Activated CD4-positive, alpha-beta memory T cell treated with anti-CD3 and anti-CD28 coated beads for 36 hours (primary cell): ENCODE measurements at regions not wholly inside any gene's neighbourhood (a gene's known extent, or its start where the extent isn't known, plus 50 kb on each side); places are given as distances from the start of the nearest gene placed in this dataset.
"Not testable (repeated sequence)": the region's sequence is repeated elsewhere in the genome, so short reads cannot be mapped to it uniquely, and the experiment has no call there.

Experiments used
- CTCF ChIA-PET: fragments of 350-600 bp; sonication (Branson Sonifier 250); formaldehyde crosslinking; loops from one replicate; lab custom pipeline; 2021; ENCODE audit warnings: antibody characterized with exemption, inconsistent platforms; lab: Charles Lee
- POLR2A ChIA-PET: fragments of 350-600 bp; sonication (Branson Sonifier 250); formaldehyde crosslinking; loops from one replicate; lab custom pipeline; 2021; ENCODE audit warnings: antibody characterized with exemption; lab: Charles Lee
- DNase-seq: peaks from one replicate; pipeline ENCODE4 v3.0.0-alpha.2; 2020
- H3K27ac Mint-ChIP-seq: one replicate; pipeline ENCODE4 v1.8.0; 2021; ENCODE audit warnings: mixed read lengths
- H3K27me3 Mint-ChIP-seq: one replicate; pipeline ENCODE4 v1.8.0; 2021; ENCODE audit warnings: mixed read lengths
- H3K36me3 Mint-ChIP-seq: one replicate; pipeline ENCODE4 v1.8.0; 2021; ENCODE audit warnings: mixed read lengths
- H3K4me1 Mint-ChIP-seq: one replicate; pipeline ENCODE4 v1.8.0; 2021; ENCODE audit warnings: low read depth, mixed read lengths
- H3K4me3 Mint-ChIP-seq: one replicate; pipeline ENCODE4 v1.8.0; 2021; ENCODE audit warnings: mild to moderate bottlenecking, mixed read lengths
- H3K9me3 Mint-ChIP-seq: one replicate; pipeline ENCODE4 v1.8.0; 2021; ENCODE audit warnings: mixed read lengths
- intact Hi-C: fragments of 100-400 bp; cut with micrococcal nuclease; formaldehyde crosslinking; loops from one replicate; pipeline ENCODE4 v1.15.1; 2023

DNA sequence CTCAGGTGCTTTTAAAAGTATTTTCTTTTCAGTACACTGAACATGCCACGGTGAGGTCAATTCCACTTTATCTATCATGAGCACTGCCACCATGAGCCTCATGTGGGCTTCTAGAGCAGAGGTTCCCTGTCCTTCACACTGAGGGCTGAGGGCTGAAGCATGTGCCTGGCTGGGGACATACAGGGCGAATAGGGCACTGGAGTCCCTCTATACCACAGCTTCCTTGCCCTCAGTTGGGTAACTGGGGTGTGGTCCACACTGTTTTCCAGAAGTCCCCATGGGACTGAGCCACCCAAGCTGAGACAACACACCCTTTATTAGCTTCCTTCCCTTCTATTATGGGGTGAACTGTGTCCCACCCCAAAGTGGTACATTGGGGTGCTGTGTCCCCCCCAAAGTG, 172.2 kb upstream of the ID2 start:
- POLR2A ChIA-PET = no interaction called here
- H3K27ac Mint-ChIP-seq = no peak overlapping the region
- CTCF ChIA-PET = no interaction called here

DNA sequence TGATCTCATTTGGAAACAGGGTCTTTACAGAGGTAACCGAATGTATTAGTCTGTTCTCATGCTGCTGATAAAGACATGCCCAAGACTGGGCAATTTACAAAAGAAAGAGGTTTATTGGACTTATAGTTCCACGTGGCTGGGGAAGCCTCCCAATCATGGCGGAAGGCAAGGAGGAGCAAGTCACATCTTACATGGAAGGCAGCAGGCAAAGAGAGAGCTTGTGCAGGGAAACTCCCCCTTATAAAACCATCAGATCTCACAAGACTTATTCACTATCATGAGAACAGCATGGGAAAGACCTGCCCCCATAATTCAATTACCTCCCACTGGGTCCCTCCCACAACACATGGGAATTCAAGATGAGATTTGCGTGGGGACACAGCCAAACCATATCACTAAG, 171.8 kb upstream of the ID2 start:
- Mint-ChIP-seq H3K36me3 (peaks cover 17% of the 10 kb centered on the region), H3K4me1 (peaks cover 36% of the 10 kb centered on the region), H3K9me3 (peaks cover 24% of the 10 kb centered on the region)
- CTCF ChIA-PET, H3K27ac Mint-ChIP-seq, DNase-seq, H3K27me3 Mint-ChIP-seq, H3K4me3 Mint-ChIP-seq: not testable (repeated sequence)
- intact Hi-C loops = loop anchor here (10.0 kb wide), 1 partner anchor 1595 kb away; the partner anchor contains the start of gene RNF144A
- POLR2A ChIA-PET = interaction anchor here (1.4 kb wide), 1 partner anchor 34 kb away, joined by 6 read pairs; no protein-coding TSS in a partner anchor

More for the DNA sequence above, 172.2 kb upstream of the ID2 start:
- no peak overlapping the region for H3K4me3 Mint-ChIP-seq
- no peak for DNase-seq
- peaks cover 31% of the 10 kb centered on the region for H3K4me1 Mint-ChIP-seq
- intact Hi-C loops = loop anchor here (10.0 kb wide), 1 partner anchor 1595 kb away; the partner anchor contains the start of gene RNF144A
- H3K27me3 Mint-ChIP-seq = no peaks in the 10 kb centered on the region
- peaks cover 17% of the 10 kb centered on the region for H3K36me3 Mint-ChIP-seq
- H3K9me3 Mint-ChIP-seq = peaks cover 24% of the 10 kb centered on the region

DNA sequence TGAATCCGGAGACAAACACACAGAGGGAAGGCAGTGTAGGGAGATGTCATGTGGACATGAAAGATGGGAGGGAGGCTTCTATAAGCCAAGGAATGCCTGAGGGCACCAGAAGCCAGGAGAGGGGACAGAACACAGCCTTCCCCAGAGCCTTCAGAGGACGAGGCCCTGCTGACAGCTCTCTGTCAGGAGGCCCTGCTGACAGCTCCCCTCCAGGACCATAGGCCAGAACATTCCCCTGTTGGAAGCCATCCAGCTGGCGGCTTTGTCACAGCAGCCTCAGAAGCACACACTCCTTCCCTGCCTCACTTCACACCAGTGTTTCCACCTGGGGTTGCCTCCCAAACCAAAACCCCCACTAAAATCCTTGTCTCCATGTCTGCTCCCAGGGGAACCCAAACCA, 171.3 kb upstream of the ID2 start:
- intact Hi-C loops = loop anchor here (10.0 kb wide), 1 partner anchor 1596 kb away; the partner anchor contains the start of gene RNF144A
- H3K27me3 Mint-ChIP-seq = no peaks in the 10 kb centered on the region
- CTCF ChIA-PET = interaction anchor here (1.4 to 1.9 kb wide), 2 partner anchors 21 to 33 kb away, joined by 5 to 6 read pairs; no protein-coding TSS in a partner anchor
- H3K4me1 Mint-ChIP-seq = peaks cover 38% of the 10 kb centered on the region
- DNase-seq = no peak
- no peak overlapping the region for H3K27ac Mint-ChIP-seq
- H3K36me3 Mint-ChIP-seq = peaks cover 17% of the 10 kb centered on the region
- peaks cover 24% of the 10 kb centered on the region for H3K9me3 Mint-ChIP-seq
- H3K4me3 Mint-ChIP-seq = no peak overlapping the region
- POLR2A ChIA-PET = interaction anchor here (1.4 kb wide), 1 partner anchor 33 kb away, joined by 6 read pairs; no protein-coding TSS in a partner anchor

DNA sequence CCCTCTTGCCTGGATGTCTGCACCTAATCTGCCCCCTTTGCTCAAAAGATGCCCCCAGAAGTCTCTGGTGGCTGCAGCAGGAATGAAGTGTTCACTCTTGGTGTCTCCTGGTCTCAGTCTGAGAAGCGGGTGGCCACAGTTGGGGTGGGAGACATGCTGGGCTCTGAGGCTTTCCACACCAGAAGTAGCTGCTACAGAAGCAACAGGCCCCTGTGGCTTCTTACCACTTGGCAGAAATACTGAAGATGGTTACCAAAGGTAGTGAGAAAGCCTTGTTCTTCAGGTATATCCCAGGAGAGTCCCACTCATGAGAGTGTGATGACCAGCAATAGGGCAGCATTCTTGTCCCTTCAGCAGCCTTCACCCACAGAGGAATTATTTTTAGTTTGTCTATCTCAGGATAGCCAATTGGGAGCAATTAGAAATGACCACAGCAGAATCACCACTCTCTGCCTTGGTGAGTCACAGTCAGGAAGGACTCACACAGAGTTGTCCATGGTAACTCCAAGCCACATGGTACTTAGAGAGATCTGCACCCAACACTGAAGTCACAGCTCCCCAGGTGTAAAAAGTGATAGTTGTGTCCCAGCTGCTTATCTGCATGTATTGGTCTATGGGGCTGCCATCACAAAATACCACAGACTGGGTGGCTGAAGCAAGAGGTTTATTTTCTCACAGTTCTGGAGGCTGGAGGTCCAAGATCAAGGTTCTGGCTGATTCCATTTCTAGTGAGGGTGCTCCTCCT, 169.8 kb upstream of the ID2 start:
- POLR2A ChIA-PET = interaction anchor here (5.8 kb wide), 1 partner anchor 31 kb away, joined by 105 read pairs; no protein-coding TSS in a partner anchor
- Mint-ChIP-seq H3K36me3 (peaks cover 17% of the 10 kb centered on the region), H3K27ac (no peak overlapping the region), H3K4me3 (no peak overlapping the region), H3K9me3 (peaks cover 24% of the 10 kb centered on the region), H3K27me3 (no peaks in the 10 kb centered on the region), H3K4me1 (peaks cover 48% of the 10 kb centered on the region)
- CTCF ChIA-PET = interaction anchor here (1.2 to 1.9 kb wide), 3 partner anchors 23 to 32 kb away, joined by 3 to 6 read pairs (median 5); no protein-coding TSS in a partner anchor
- DNase-seq = no peak
- intact Hi-C loops = loop anchor here (10.0 kb wide), 1 partner anchor 1597 kb away; the partner anchor contains the start of gene RNF144A

DNA sequence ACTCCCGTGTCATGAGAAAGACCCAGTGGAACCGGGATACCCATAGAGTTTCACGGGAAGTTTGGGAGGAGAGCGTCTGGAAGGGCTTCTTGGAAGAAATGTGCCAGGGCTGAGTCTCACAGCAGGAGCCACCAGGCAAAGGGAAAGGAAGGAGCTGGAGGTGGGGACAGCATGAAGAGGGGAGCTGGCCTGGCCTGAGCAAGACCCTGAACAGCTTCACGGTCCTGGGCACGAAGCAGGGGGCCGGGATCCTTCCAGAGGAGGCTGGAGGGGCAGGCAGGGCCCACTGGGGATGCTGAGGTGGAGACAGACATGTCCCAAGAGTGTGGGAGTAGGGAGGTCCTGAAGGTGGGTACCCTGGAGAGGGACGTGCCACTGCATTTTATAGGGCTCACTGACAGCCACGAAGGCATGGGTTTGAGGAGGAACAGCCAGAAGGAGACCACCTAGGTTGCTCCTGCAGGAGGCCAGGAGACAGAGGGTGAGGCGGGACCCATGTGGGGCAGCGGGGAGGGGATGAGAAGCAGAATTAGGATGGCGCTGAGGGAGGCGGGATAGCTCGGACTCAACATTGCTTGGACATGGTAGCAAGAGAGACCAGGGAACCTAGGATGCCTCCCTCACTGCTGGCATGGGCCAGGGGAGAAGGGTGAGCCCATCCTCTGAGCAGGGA, 168.1 kb upstream of the ID2 start:
- peak overlapping the region; percentile 98 for H3K27ac Mint-ChIP-seq
- CTCF ChIA-PET = interaction anchor here (3.9 kb wide), 1 partner anchor 30 kb away, joined by 27 read pairs; no protein-coding TSS in a partner anchor
- POLR2A ChIA-PET = interaction anchor here (1.0 to 7.1 kb wide), 7 partner anchors 24 to 167 kb away, joined by 4 to 105 read pairs (median 55); partner anchors contain the start of gene ID2
- H3K9me3 Mint-ChIP-seq = peaks cover 24% of the 10 kb centered on the region
- peaks cover 17% of the 10 kb centered on the region for H3K36me3 Mint-ChIP-seq
- peaks cover 53% of the 10 kb centered on the region for H3K4me1 Mint-ChIP-seq
- DNase-seq = no peak
- peak overlapping the region; percentile 52 for H3K4me3 Mint-ChIP-seq
- no peaks in the 10 kb centered on the region for H3K27me3 Mint-ChIP-seq
- intact Hi-C loops = loop anchor here (2.0 to 10.0 kb wide), 2 partner anchors 57 to 1599 kb away; partner anchors contain the start of gene RNF144A

- peaks cover 24% of the 10 kb centered on the region for H3K9me3 Mint-ChIP-seq
- intact Hi-C loops = loop anchor here (2.0 to 10.0 kb wide), 2 partner anchors 57 to 1599 kb away; partner anchors contain the start of gene RNF144A
- peak overlapping the region; percentile 98 for H3K27ac Mint-ChIP-seq
- H3K4me1 Mint-ChIP-seq = peaks cover 58% of the 10 kb centered on the region
- H3K36me3 Mint-ChIP-seq = peaks cover 17% of the 10 kb centered on the region
- peak overlapping the region; percentile 52 for H3K4me3 Mint-ChIP-seq
- DNase-seq = no peak
- POLR2A ChIA-PET = interaction anchor here (0.6 to 7.1 kb wide), 16 partner anchors 18 to 283 kb away, joined by 3 to 105 read pairs (median 4); partner anchors contain the start of gene ID2
- CTCF ChIA-PET = interaction anchor here (0.7 to 3.9 kb wide), 3 partner anchors 18 to 30 kb away, joined by 3 to 27 read pairs (median 3); no protein-coding TSS in a partner anchor
- no peaks in the 10 kb centered on the region for H3K27me3 Mint-ChIP-seq
These were observed 167.6 kb upstream of the ID2 start for GRCh38 chr2:8514274-8514662.

DNA sequence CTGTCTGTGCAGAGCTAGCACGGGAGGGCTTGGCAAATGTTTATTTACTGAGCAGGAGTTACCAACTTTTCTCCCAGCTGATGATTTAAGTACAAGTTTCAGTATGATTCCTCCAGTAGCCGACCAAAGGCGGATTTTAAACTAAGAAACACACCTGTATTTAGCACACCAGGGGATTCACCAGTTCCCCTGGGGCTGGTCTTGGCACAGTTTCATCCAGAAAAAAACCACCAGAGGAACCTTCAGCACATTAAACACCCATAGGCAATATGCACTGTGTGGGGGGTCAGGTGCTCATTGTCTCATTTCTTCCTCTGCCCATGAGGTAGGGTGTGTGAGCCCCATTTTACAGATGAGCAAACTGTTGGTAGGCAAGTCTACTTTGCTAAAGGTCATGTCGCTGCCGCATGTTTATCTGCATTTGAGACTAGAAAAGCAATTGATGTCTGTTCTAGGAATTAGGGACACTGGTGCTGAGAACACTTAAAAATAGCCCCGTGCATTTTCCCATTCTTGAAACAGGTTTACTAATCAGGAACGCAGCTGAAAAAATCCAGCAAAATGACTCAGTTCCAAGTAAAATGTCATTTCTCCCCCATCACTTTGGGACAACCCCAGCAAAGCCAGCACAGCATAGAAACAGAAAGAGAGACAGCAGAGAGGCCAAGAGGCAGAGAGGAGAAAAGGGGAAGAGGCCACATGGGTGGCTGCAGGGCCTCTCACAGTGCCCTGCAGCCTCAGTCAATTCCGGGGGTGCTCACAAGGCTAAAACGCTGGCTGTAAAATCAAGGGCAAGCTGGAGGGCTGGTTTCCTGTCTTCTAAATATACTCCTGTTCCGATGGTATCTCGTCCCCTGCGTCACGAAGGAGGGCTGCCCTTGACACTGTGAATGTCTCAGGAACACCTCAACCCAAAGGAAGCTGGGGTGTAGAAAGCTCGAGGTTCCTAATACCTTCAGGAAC, 166.8 kb upstream of the ID2 start:
- POLR2A ChIA-PET = interaction anchor here (0.6 to 7.1 kb wide), 23 partner anchors 19 to 584 kb away, joined by 3 to 105 read pairs (median 4); partner anchors contain the start of gene ID2
- H3K36me3 Mint-ChIP-seq = peaks cover 16% of the 10 kb centered on the region
- H3K4me3 Mint-ChIP-seq = peak overlapping the region; percentile 59
- peaks cover 66% of the 10 kb centered on the region for H3K4me1 Mint-ChIP-seq
- CTCF ChIA-PET = interaction anchor here (0.7 to 3.9 kb wide), 6 partner anchors 18 to 165 kb away, joined by 3 to 27 read pairs (median 4); no protein-coding TSS in a partner anchor
- H3K27ac Mint-ChIP-seq = peak overlapping the region; percentile 98
- DNase-seq = peak; percentile 82
- no peaks in the 10 kb centered on the region for H3K27me3 Mint-ChIP-seq
- peaks cover 21% of the 10 kb centered on the region for H3K9me3 Mint-ChIP-seq
- intact Hi-C loops = loop anchor here (1.0 to 10.0 kb wide), 13 partner anchors 10 to 1600 kb away; partner anchors contain the start of gene RNF144A

DNA sequence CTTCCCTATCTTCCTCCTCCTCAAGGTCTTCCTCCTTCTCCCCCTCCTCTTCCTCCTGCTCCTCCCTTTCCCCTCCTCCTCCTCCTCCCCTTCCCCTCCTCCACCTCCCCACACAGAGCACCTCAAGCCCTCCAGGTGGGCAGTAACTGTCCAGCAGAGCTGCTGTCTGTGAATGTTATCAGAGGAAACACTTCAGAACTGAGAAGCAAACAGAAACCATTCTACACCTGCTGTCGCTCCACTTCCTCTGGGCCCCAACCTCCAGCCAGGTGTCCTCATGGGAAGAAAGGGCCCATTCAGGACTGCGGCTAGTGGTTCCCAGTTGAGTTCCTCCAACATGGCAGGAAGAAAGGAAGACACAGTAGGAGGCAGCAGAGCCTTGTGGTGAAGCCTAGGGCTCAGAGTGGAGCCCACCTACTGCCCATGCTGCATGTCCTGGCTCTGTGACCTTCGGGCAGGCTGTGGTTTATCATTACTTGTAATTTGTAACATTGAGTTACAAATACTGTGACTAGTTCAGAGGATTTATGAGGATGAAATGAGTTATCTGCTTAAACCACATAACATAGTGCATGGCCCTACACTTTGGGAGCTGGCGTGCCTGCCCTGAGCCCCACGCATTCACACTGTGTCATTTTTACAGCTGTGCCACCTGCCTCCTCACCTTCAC, 165.9 kb upstream of the ID2 start:
- DNase-seq = peak; percentile 60
- ChIA-PET CTCF (interaction anchor here (1.0 to 3.9 kb wide), 5 partner anchors 10 to 164 kb away, joined by 3 to 27 read pairs (median 5); no protein-coding TSS in a partner anchor), POLR2A (interaction anchor here (0.7 to 7.1 kb wide), 14 partner anchors 22 to 585 kb away, joined by 3 to 105 read pairs (median 8); partner anchors contain the start of gene ID2)
- Mint-ChIP-seq H3K27ac (peak overlapping the region; percentile 98), H3K4me3 (peak overlapping the region; percentile 40), H3K27me3 (no peaks in the 10 kb centered on the region), H3K36me3 (peaks cover 13% of the 10 kb centered on the region), H3K4me1 (peaks cover 75% of the 10 kb centered on the region), H3K9me3 (peaks cover 14% of the 10 kb centered on the region)
- intact Hi-C loops = loop anchor here (1.0 to 10.0 kb wide), 13 partner anchors 9 to 1601 kb away; partner anchors contain the start of gene RNF144A

- no peaks in the 10 kb centered on the region for H3K27me3 Mint-ChIP-seq
- peak overlapping the region; percentile 54 for H3K27ac Mint-ChIP-seq
- ChIA-PET CTCF (interaction anchor here (1.1 kb wide), 1 partner anchor 27 kb away, joined by 3 read pairs; no protein-coding TSS in a partner anchor), POLR2A (interaction anchor here (1.1 to 7.1 kb wide), 5 partner anchors 20 to 167 kb away, joined by 3 to 105 read pairs (median 55); partner anchors contain the start of gene ID2)
- intact Hi-C loops = loop anchor here (10.0 kb wide), 1 partner anchor 1603 kb away; the partner anchor contains the start of gene RNF144A
- DNase-seq = no peak
- peaks cover 14% of the 10 kb centered on the region for H3K9me3 Mint-ChIP-seq
- H3K4me3 Mint-ChIP-seq = no peak overlapping the region
- H3K36me3 Mint-ChIP-seq = peaks cover 13% of the 10 kb centered on the region
- H3K4me1 Mint-ChIP-seq = peaks cover 79% of the 10 kb centered on the region
These were observed 163.9 kb upstream of the ID2 start for GRCh38 chr2:8517850-8518498.
